ENCODE measurements at regions not wholly inside any gene's neighbourhood (a gene's known extent, or its start where the extent isn't known, plus 50 kb on each side); places are given as distances from the start of the nearest gene placed in this dataset.

DNA sequence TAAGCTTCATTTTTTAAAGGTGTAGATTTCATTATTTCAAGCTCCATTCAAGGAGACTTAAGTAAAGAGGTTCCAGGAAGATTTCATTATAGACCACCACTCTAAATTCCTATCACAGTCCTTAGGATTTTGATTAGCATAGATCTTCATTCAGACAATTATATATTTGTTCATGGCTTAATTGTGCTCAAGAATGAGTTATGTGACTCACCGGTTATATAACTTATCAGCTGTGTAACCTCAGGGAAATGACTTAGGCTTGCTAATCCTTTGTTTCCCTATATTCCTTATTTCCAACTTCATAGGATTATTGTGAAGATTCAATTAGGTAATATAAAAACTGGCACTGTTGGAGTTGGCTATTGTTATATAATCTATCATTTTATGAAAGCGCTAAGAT lies 632.8 kb upstream of the SPRY2 start:
- TF ChIP-seq, protein P1, sequence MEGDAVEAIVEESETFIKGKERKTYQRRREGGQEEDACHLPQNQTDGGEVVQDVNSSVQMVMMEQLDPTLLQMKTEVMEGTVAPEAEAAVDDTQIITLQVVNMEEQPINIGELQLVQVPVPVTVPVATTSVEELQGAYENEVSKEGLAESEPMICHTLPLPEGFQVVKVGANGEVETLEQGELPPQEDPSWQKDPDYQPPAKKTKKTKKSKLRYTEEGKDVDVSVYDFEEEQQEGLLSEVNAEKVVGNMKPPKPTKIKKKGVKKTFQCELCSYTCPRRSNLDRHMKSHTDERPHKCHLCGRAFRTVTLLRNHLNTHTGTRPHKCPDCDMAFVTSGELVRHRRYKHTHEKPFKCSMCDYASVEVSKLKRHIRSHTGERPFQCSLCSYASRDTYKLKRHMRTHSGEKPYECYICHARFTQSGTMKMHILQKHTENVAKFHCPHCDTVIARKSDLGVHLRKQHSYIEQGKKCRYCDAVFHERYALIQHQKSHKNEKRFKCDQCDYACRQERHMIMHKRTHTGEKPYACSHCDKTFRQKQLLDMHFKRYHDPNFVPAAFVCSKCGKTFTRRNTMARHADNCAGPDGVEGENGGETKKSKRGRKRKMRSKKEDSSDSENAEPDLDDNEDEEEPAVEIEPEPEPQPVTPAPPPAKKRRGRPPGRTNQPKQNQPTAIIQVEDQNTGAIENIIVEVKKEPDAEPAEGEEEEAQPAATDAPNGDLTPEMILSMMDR (IDR thresholded peaks at IDR 0.05), result no peak
- no peak for TF ChIP-seq POLR2A (IDR thresholded peaks at IDR 0.05)

All from sigmoid colon (tissue), 3 donors.